ENCODE measurements at regions not wholly inside any gene's neighbourhood (a gene's known extent, or its start where the extent isn't known, plus 50 kb on each side); places are given as distances from the start of the nearest gene placed in this dataset.

DNA sequence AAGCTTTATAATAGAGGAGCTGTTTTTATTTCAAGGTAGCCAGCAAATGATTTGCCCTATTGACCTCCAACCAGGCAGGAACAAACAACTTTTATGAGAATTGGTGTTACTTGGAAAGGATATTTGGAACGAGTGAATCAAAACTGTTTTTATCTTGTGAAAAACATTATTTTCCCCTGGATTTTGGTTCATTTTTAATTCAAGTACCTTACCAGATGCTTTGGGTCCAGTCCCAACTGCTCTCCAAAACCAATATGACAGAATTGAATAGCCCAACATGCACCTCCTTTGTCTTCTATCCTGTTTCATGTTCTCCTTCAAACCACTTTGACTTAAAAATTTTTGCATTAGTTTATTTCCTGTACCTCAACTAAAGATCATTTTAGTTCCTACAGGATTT is 178.6 kb upstream of the RBMS1 start:
- DNase-seq (ENCODE audit: low read depth) = no peak

DNA sequence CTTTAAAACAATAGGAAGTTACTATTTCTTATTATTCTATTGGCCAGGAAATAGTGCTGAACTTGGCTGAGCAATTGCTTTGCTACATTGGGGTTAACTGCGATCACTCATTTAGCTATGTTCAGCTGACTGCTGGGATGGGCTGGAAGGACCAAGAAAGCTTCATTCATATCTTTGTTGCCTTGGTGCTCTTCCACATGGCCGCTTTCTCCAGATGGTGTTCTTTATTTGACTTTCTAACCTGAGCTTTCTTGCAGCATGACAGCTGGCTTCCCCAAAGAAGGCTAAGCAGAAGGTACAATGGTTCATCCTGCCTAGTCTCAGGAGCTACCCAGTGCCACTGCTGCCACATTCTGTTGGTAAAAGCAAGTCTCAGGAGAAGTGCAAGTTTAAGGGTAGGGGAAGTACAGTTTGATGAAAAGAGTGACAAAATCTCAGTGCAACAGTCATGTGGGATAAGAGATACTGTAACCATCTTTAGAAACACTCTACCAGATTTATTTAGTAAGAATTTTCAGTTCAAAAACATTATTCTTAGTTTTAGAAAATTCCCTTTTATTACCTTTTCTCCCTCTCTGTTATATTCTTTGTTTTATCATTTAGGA is 180.6 kb upstream of the RBMS1 start:
- no peak for DNase-seq (ENCODE audit: low read depth)

GRCh38 chr2:160679686-160680085 is 186.1 kb upstream of the RBMS1 start:
- no peak for DNase-seq (ENCODE audit: low read depth)

GRCh38 chr2:160680294-160680693 is 186.7 kb upstream of the RBMS1 start:
- no peak for DNase-seq (ENCODE audit: low read depth)

- no peak for DNase-seq (ENCODE audit: low read depth)
Measured at GRCh38 chr2:160680974-160681373, 187.4 kb upstream of the RBMS1 start.

GRCh38 chr2:160683206-160683605 is 189.6 kb upstream of the RBMS1 start:
- no peak for DNase-seq (ENCODE audit: low read depth)

- DNase-seq (ENCODE audit: low read depth) = no peak
Measured at GRCh38 chr2:160687629-160688028, 194.0 kb upstream of the RBMS1 start.

- no peak for DNase-seq (ENCODE audit: low read depth)
Measured at GRCh38 chr2:160689441-160689840, 195.8 kb upstream of the RBMS1 start.

- no peak for DNase-seq (ENCODE audit: low read depth)
Measured at GRCh38 chr2:160694221-160694620, 200.6 kb upstream of the RBMS1 start.

DNA sequence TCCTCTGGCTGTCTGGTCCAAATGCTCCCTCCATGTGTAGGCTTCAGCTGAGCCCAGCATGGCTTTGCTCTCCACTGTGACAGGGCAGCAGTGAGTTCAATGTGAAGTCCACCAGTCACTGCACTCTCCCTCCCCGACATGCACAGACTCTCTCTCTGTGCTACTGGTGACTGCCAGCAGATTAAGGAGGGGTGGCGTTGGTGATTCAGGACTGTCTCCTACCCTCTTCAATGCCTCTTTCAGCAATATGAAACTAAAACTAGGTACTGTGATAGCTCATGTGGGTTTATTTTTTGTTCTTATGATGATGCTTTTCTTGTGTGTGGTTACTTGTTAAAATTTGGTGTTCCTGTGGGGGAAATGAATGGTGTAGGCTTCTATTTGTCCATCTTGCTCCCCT is 201.0 kb upstream of the RBMS1 start:
- DNase-seq (ENCODE audit: low read depth) = no peak

GRCh38 chr2:160695402-160696086 is 201.9 kb upstream of the RBMS1 start:
- peak; percentile 44 for DNase-seq (ENCODE audit: low read depth)

DNA sequence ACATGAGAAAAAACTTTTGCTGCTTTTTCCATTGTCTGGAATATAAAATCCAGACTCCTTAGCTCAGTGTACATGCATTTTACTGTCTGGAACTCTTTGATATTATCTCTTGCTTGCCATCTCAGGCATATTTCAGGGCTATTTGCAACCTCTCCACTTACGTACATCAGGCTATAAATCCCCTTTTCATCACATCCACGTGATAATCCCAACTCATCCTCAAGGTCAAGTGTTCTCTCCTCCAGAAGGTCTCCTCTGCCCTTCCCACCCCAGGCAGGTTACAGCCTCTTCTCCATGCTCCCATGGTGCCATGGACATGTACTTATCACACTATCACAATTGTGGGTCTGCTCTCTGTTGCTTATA is 202.5 kb upstream of the RBMS1 start:
- no peak for DNase-seq (ENCODE audit: low read depth)

- DNase-seq (ENCODE audit: low read depth) = no peak
Measured at GRCh38 chr2:160697817-160698216, 204.2 kb upstream of the RBMS1 start.

DNA sequence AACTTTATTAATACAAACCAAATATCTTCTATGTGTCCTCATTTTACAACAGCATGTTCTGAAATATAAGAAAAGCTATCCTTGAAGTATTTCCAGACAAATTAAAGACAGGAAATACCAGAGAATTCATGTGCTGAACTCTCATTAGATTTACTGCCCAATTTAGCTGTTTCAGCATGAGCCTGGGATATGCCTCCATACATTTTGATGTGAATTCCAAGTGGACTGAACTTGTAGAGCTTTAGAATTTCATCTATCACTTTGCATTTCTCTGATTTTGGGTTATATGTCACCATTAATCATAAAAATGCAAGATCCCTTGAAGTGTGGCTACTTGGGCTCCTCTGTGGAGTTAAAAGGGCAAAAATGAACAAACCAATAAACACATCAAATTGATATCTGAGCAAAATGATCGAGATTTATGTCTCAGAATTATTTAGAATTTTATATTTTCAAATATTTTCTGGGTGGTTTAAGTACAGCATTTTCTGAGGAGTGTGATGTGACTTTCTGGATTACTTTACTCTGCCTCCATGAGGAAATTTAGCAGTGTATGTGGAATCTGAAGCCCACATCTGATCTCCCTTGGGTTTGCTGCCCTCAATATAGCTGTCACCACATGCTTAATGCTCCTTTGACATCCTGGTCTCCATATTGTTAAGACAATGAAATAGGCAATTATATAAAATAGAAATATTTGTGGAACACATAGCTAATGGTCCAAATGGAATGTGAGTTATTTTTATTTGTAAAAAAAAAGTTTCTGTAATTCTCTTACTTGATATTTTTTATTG is 206.6 kb upstream of the RBMS1 start:
- peak; percentile 8 for DNase-seq (ENCODE audit: low read depth)

DNA sequence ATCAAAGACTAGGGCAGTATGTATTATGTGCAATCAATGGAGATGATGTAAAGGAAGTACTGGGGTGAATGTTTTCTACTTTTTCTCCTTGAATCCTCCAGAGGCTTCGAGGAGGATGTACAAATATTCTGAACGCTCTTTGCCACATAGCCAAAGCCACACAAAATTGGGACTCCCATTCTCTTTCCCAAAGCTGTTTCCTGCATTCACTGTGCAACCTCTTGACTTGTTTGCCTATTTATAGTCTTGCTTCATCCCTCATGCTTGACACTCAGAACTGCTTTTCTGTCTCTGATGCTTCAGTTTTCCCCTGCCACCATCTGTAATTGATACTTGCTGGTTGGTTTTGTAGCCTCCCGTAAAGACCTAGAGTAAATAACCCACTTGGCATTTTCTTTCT is 208.2 kb upstream of the RBMS1 start:
- DNase-seq (ENCODE audit: low read depth) = no peak

- DNase-seq (ENCODE audit: low read depth) = no peak
Measured at GRCh38 chr2:160702754-160703153, 209.1 kb upstream of the RBMS1 start.

- no peak for DNase-seq (ENCODE audit: low read depth)
Measured at GRCh38 chr2:160703648-160704585, 210.3 kb upstream of the RBMS1 start.

DNA sequence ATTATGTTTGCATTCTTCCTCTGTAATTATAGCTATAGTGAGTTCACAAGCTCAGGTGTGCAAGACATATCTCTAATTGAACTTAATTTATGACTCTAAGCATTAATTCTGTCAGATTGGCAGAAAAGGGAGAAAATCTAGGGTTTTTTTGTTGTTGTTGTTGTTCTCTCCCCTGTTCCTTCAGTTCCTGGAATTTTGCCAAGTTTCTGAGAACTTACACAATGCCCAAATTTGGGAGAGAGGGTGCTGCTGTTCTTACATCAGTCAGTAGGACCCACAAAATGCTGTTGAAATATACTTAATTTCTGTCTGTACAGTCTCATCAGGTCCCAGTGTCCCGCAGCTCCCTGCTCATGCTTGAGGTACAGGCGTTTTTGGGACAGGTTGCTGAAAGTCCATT is 221.8 kb upstream of the RBMS1 start:
- DNase-seq (ENCODE audit: low read depth) = no peak

DNA sequence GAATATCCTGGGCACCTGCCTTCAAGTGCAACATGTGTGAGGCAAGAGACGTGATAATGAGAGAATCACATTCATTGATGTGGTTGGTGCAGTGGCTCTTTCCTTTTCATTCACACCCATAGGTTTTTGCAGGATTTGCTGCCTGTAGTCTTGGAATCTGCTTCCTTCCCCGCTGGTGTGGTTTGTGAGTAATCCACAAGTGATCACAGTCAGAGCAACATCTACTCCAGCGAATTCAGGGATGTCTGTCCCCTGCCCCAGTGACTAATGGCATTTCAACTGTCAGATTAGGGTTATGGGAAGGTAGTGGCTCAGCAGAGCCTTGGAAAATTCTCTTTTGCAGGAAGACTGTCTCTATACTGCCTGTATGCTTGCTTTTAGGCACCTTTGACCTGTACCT is 225.5 kb upstream of the RBMS1 start:
- peak; percentile 83 for DNase-seq (ENCODE audit: low read depth)

GRCh38 chr2:160720098-160720497 is 226.5 kb upstream of the RBMS1 start:
- no peak for DNase-seq (ENCODE audit: low read depth)

DNA sequence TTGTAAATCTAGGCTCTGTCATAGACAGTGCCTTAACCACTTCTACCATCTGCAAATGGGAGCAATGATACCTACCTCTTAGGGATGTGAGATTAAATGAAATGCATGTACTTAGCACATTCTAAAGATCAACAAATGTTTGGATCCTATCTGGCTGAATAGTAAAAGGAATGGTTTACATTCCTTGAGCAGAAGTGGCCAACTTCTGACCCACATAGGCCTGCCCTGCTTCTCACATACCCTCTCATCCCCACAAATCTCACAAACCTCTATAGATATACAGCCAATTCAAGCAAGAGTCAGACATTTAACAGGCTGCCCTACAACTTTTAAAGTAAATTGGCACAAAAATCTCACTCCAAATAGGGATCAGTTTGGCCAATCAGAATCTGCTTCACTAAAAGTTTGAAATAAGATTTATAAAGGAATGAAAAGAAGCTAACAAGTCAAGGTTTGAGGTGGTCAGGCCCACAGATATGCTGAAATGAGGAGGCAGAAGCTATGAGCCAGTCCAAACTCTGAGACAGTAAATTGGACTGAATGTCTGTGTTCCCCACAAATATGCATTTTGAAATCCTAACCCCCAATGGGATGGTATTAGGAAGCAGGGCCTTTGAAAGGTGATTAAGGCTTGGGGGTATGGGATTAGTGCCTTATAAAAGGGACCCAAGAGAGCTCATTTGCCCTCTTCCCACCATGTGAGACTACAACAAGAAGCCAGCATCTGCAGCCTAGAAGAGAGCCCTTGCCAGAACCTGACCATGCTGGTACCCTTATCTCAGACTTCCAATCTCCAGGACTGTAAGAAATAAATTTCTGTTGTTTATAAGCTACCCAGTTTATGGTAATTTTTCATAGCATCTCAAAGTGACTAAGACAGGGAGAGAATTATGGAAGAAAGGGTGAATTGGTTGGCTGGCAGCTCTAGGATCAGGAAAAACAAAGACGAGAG is 227.8 kb upstream of the RBMS1 start:
- no peak for DNase-seq (ENCODE audit: low read depth)
